ENCODE measurements at regions not wholly inside any gene's neighbourhood (a gene's known extent, or its start where the extent isn't known, plus 50 kb on each side); places are given as distances from the start of the nearest gene placed in this dataset.
"Not testable (repeated sequence)": the region's sequence is repeated elsewhere in the genome, so short reads cannot be mapped to it uniquely, and the experiment has no call there.

- H3K9me3 ChIP-seq (ENCODE audit: insufficient read depth, low read length) = no peaks in the 10 kb centered on the region; the same call in 1 of the 2 replicates
- no peaks in the 10 kb centered on the region for H3K27me3 ChIP-seq (ENCODE audit: low read length)
- H3K4me2 ChIP-seq (ENCODE audit: low read depth, low read length, poor library complexity, severe bottlenecking) = no peak overlapping the region
Observed at GRCh38 chr9:40911647-40912046, 216.8 kb downstream of the FOXD4L6 start.

GRCh38 chr9:40910995-40911394, 217.5 kb downstream of the FOXD4L6 start:
- H3K4me3 ChIP-seq (ENCODE audit: insufficient read depth, low read length, poor library complexity, severe bottlenecking); H3K9me3 ChIP-seq (ENCODE audit: insufficient read depth, low read length); H3K27me3 ChIP-seq (ENCODE audit: low read length); H3K36me3 ChIP-seq (ENCODE audit: low read length); H3K9ac ChIP-seq (ENCODE audit: low read length); H3K4me2 ChIP-seq (ENCODE audit: low read depth, low read length, poor library complexity, severe bottlenecking); H4K20me1 ChIP-seq (ENCODE audit: low read depth, low read length); H2AFZ ChIP-seq (ENCODE audit: low read depth, low read length, severe bottlenecking); H3F3A ChIP-seq (ENCODE audit: insufficient read depth); H3K79me2 ChIP-seq (ENCODE audit: insufficient read depth, low read length); H3K27ac ChIP-seq (ENCODE audit: low read depth, low read length); H3K9me2 ChIP-seq (replicated peaks; ENCODE audit: insufficient read depth, low read length): not testable (repeated sequence)

More at GRCh38 chr9:40911647-40912046, 216.8 kb downstream of the FOXD4L6 start:
- H3K27ac ChIP-seq (ENCODE audit: low read depth, low read length) = no peak overlapping the region
- H3K36me3 ChIP-seq (ENCODE audit: low read length) = no peaks in the 10 kb centered on the region
- H3F3A ChIP-seq (ENCODE audit: insufficient read depth) = no peaks in the 10 kb centered on the region
- H3K9me2 ChIP-seq (replicated peaks; ENCODE audit: insufficient read depth, low read length) = no peaks in the 10 kb centered on the region
- TF ChIP-seq EZH2phosphoT487 (conservative IDR thresholded peaks at IDR 0.05; ENCODE audit: low read length) = no peak
- no peak for TF ChIP-seq CTCF (IDR thresholded peaks at IDR 0.05; ENCODE audit: insufficient read depth, low read length, poor library complexity, severe bottlenecking)
- no peaks in the 10 kb centered on the region for H4K20me1 ChIP-seq (ENCODE audit: low read depth, low read length)
- no peaks in the 10 kb centered on the region for H3K79me2 ChIP-seq (ENCODE audit: insufficient read depth, low read length)
- H3K9ac ChIP-seq (ENCODE audit: low read length) = no peak overlapping the region
- no peak overlapping the region for H2AFZ ChIP-seq (ENCODE audit: low read depth, low read length, severe bottlenecking)
- no peak overlapping the region for H3K4me3 ChIP-seq (ENCODE audit: insufficient read depth, low read length, poor library complexity, severe bottlenecking)

GRCh38 chr9:40909821-40910220, 218.7 kb downstream of the FOXD4L6 start:
- Histone ChIP-seq H3K4me2 (ENCODE audit: low read depth, low read length, poor library complexity, severe bottlenecking) (no peak overlapping the region), H4K20me1 (ENCODE audit: low read depth, low read length) (no peaks in the 10 kb centered on the region), H3K36me3 (ENCODE audit: low read length) (no peaks in the 10 kb centered on the region), H3K9me2 (replicated peaks; ENCODE audit: insufficient read depth, low read length) (no peaks in the 10 kb centered on the region), H3K9ac (ENCODE audit: low read length) (no peak overlapping the region), H3K79me2 (ENCODE audit: insufficient read depth, low read length) (no peaks in the 10 kb centered on the region), H3K27ac (ENCODE audit: low read depth, low read length) (no peak overlapping the region), H2AFZ (ENCODE audit: low read depth, low read length, severe bottlenecking) (no peak overlapping the region), H3F3A (ENCODE audit: insufficient read depth) (no peaks in the 10 kb centered on the region), H3K27me3 (ENCODE audit: low read length) (no peaks in the 10 kb centered on the region), H3K9me3 (ENCODE audit: insufficient read depth, low read length) (no peaks in the 10 kb centered on the region; the same call in 1 of the 2 replicates), H3K4me3 (ENCODE audit: insufficient read depth, low read length, poor library complexity, severe bottlenecking) (no peak overlapping the region)
- TF ChIP-seq CTCF (IDR thresholded peaks at IDR 0.05; ENCODE audit: insufficient read depth, low read length, poor library complexity, severe bottlenecking) (no peak), EZH2phosphoT487 (conservative IDR thresholded peaks at IDR 0.05; ENCODE audit: low read length) (no peak)

- H3F3A ChIP-seq (ENCODE audit: insufficient read depth); H3K4me2 ChIP-seq (ENCODE audit: low read depth, low read length, poor library complexity, severe bottlenecking); H4K20me1 ChIP-seq (ENCODE audit: low read depth, low read length); H3K9ac ChIP-seq (ENCODE audit: low read length); H3K27ac ChIP-seq (ENCODE audit: low read depth, low read length); H3K36me3 ChIP-seq (ENCODE audit: low read length); H3K79me2 ChIP-seq (ENCODE audit: insufficient read depth, low read length); H3K9me3 ChIP-seq (ENCODE audit: insufficient read depth, low read length); H2AFZ ChIP-seq (ENCODE audit: low read depth, low read length, severe bottlenecking); H3K27me3 ChIP-seq (ENCODE audit: low read length); H3K4me3 ChIP-seq (ENCODE audit: insufficient read depth, low read length, poor library complexity, severe bottlenecking); H3K9me2 ChIP-seq (replicated peaks; ENCODE audit: insufficient read depth, low read length): not testable (repeated sequence)
Observed at GRCh38 chr9:40909111-40909510, 219.4 kb downstream of the FOXD4L6 start.

Measured in SU-DHL-6 (cell line).